HepG2 (cell line): ENCODE measurements at regions not wholly inside any gene's neighbourhood (a gene's known extent, or its start where the extent isn't known, plus 50 kb on each side); places are given as distances from the start of the nearest gene placed in this dataset.

Experiments
- ATAC-seq: fragments of 200-7000 bp; cut with Tn5 transposase; 3 replicates; pipeline ENCODE4 v1.9.1; 2020; ENCODE audit warnings: mild to moderate bottlenecking, moderate library complexity
- BruUV-seq: library from RNA; stranded (reverse); fragments of 400-500 nt; replicated peaks from 2 replicates; lab custom pipeline; 2021; lab: Mats Ljungman, UMichigan
- CTCF ChIA-PET: fragments of 300-600 bp; formaldehyde crosslinking; extraction: SDS; loops from one replicate; lab custom pipeline; 2021; ENCODE audit warnings: low total read pairs, inconsistent platforms, low intra/inter-chr PET ratio; lab: Yijun Ruan, JAX
- POLR2A ChIA-PET: fragments of 350-600 bp; sonication (Branson Sonifier 250); formaldehyde crosslinking; loops from one replicate; lab custom pipeline; 2020; ENCODE audit warnings: antibody characterized with exemption, inconsistent platforms; lab: Yijun Ruan, JAX
- DNase-seq: peaks from one replicate; pipeline ENCODE4 v3.0.0-alpha.2; 2015; ENCODE audit warnings: low spot score
- FAIRE-seq: peaks from 3 replicates; lab custom pipeline; 2011; peaks lifted over from hg19 to GRCh38; lab: Jason Lieb, UNC
- H2AFZ ChIP-seq: one replicate; pipeline ENCODE4 v1.6.1; 2011; ENCODE audit warnings: low read length, inconsistent platforms
- H3K27ac ChIP-seq: fragments of 300-600 bp; 3 replicates; pipeline ENCODE4 v1.8.0; 2011; ENCODE audit warnings: mixed run types, mild to moderate bottlenecking, mixed read lengths, low read length, inconsistent platforms; ENCODE audit not compliant: insufficient read depth; ENCODE audit errors: extremely low read length
- H3K27me3 ChIP-seq, 2 experiments: fragments of 200-600 bp in 1 of 2; 2 replicates in 1 of 2; 3 replicates in 1 of 2; pipeline versions ENCODE4 v1.6.0 to v1.8.0; 2011; ENCODE audit warnings: low read length in 2 of 2, mild to moderate bottlenecking in 2 of 2, moderate library complexity in 2 of 2, inconsistent platforms in 1 of 2; ENCODE audit not compliant: insufficient read depth in 2 of 2, control insufficient read depth in 1 of 2
- H3K36me3 ChIP-seq, 2 experiments: fragments of 200-600 bp in 1 of 2; replicated peaks in 1 of 2; 2 replicates in 1 of 2; 3 replicates in 1 of 2; pipeline versions ENCODE4 v1.5.1 to v1.8.0; 2011; ENCODE audit warnings: low read length in 2 of 2, inconsistent platforms in 1 of 2; ENCODE audit not compliant: insufficient read depth in 2 of 2, control insufficient read depth in 1 of 2
- H3K4me1 ChIP-seq: 2 replicates; pipeline ENCODE4 v1.5.1; 2012; ENCODE audit warnings: low read length, inconsistent platforms; ENCODE audit not compliant: insufficient read depth
- H3K4me2 ChIP-seq: 2 replicates; pipeline ENCODE4 v1.6.0; 2011; ENCODE audit warnings: low read depth, low read length, inconsistent platforms
- H3K4me3 ChIP-seq, 3 experiments: fragments of 200-600 bp in 1 of 3; sonication (generic), shearing (Covaris generic) in 1 of 3; replicated peaks in 1 of 3; 2 replicates each; pipeline ENCODE4 v1.5.1; 2011 to 2016; ENCODE audit warnings: low read length in 3 of 3, inconsistent platforms in 2 of 3, low read depth in 2 of 3, mild to moderate bottlenecking in 2 of 3, control low read depth in 1 of 3, mixed read lengths in 1 of 3; ENCODE audit not compliant: insufficient read depth in 1 of 3
- H3K79me2 ChIP-seq: one replicate; pipeline ENCODE4 v1.6.1; 2011; ENCODE audit warnings: low read length, inconsistent platforms; ENCODE audit not compliant: insufficient read depth
- H3K9ac ChIP-seq: 2 replicates; pipeline ENCODE4 v1.6.0; 2011; ENCODE audit warnings: mild to moderate bottlenecking, low read depth, low read length, inconsistent platforms; ENCODE audit not compliant: insufficient read depth
- H3K9me3 ChIP-seq: 2 replicates; pipeline ENCODE4 v1.5.1; 2012; ENCODE audit warnings: mild to moderate bottlenecking, low read length
- H4K20me1 ChIP-seq: 2 replicates; pipeline ENCODE4 v1.6.0; 2011; ENCODE audit warnings: inconsistent platforms, mild to moderate bottlenecking, low read length, moderate library complexity; ENCODE audit not compliant: insufficient read depth
- ATRX ChIP-seq: sonication (generic); formaldehyde crosslinking; IDR thresholded peaks from 2 replicates; pipeline ENCODE4 v1.4.0; 2020; ENCODE audit warnings: missing genetic modification reagents, borderline replicate concordance
- ETV5 ChIP-seq: IDR thresholded peaks from 2 replicates; pipeline ENCODE4 v1.6.1; 2018; ENCODE audit warnings: missing biosample characterization, missing genetic modification reagents, inconsistent platforms, borderline replicate concordance
- RXRA ChIP-seq: sonication (generic); formaldehyde crosslinking; IDR thresholded peaks from 2 replicates; pipeline ENCODE4 v1.5.1; 2020; ENCODE audit warnings: missing genetic modification reagents
- ZC3H13 ChIP-seq: sonication (generic); formaldehyde crosslinking; IDR thresholded peaks from 2 replicates; pipeline ENCODE4 v1.8.1; 2023; ENCODE audit warnings: mild to moderate bottlenecking, missing genetic modification reagents, moderate library complexity
- ZNF143 ChIP-seq: sonication (generic); formaldehyde crosslinking; IDR thresholded peaks from 2 replicates; pipeline ENCODE4 v1.4.0; 2020; ENCODE audit warnings: missing genetic modification reagents
- ZNF558 ChIP-seq: sonication (generic); formaldehyde crosslinking; IDR thresholded peaks from 2 replicates; pipeline ENCODE4 v1.9.0; 2022; ENCODE audit warnings: mild to moderate bottlenecking, missing genetic modification reagents, borderline replicate concordance
- ZSCAN29 ChIP-seq: sonication (generic); formaldehyde crosslinking; conservative IDR thresholded peaks from 2 replicates; pipeline ENCODE4 v1.4.0; 2020; ENCODE audit warnings: mild to moderate bottlenecking, missing genetic modification reagents
- WGBS: methylation state at CpG from one replicate; pipeline ENCODE4 v1.1.6; 2017; ENCODE audit warnings: low lambda C conversion rate; 5-methylcytosine and 5-hydroxymethylcytosine counted together
- in situ Hi-C: cut with HindIII; loops from 2 replicates; pipeline ENCODE4 v1.10.0; 2017; ENCODE audit warnings: low pct_unique_long_range_greater_than_20kb; ENCODE audit not compliant: extremely low pct_ligation_motif_present
- intact Hi-C: fragments of 100-400 bp; cut with micrococcal nuclease; formaldehyde crosslinking; loops from one replicate; pipeline ENCODE4 v1.10.0; 2022; ENCODE audit not compliant: unreplicated experiment
- TF ChIP-seq, protein P1 (sequence below): sonication (generic); formaldehyde crosslinking; IDR thresholded peaks from 2 replicates; pipeline ENCODE4 v1.4.0; 2020; ENCODE audit warnings: missing genetic modification reagents
- TF ChIP-seq, protein P2 (sequence below), 2 experiments: sonication (generic) in 1 of 2; formaldehyde crosslinking in 1 of 2; IDR thresholded peaks; 2 replicates each; pipeline versions ENCODE4 v1.6.1 to v1.9.0; 2014 to 2022; ENCODE audit warnings: antibody characterized with exemption in 1 of 2, borderline replicate concordance in 1 of 2, inconsistent platforms in 1 of 2, low read depth in 1 of 2, missing genetic modification reagents in 1 of 2
- TF ChIP-seq, protein P3 (sequence below): sonication (generic); formaldehyde crosslinking; IDR thresholded peaks from 2 replicates; pipeline ENCODE4 v1.4.0; 2020; ENCODE audit warnings: missing genetic modification reagents
- TF ChIP-seq, protein P4 (sequence below): IDR thresholded peaks from 2 replicates; pipeline ENCODE4 v1.6.1; 2016; ENCODE audit warnings: missing compliant biosample characterization, missing genetic modification reagents, borderline replicate concordance
- TF ChIP-seq, protein P5 (sequence below): IDR thresholded peaks from 2 replicates; pipeline ENCODE4 v1.6.1; 2016; ENCODE audit warnings: missing biosample characterization, missing genetic modification reagents, low read depth

DNA sequence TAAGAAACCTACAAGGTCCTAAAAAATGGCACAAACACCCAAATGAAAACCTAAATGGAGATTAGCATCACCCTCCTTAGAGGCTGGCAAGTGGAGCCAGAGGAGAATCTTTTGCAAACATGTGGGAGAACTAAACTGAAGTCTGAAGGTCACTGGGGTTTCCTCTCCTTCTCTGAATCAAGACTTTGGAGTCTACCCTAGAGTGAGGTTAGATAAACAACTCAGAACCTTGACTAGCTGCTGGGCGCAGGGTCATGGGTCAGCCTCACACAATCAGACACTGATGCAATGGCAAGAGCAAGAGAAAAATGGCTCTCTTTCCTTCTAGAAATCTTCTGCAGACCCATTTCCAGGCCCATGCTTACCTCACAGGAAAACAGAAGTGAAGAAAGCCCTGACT lies 165.8 kb downstream of the KCTD12 start:
- Histone ChIP-seq H3K9ac (no peak overlapping the region), H3K4me2 (no peak overlapping the region), H2AFZ (no peak overlapping the region), H3K79me2 (no peaks in the 10 kb centered on the region), H3K9me3 (no peaks in the 10 kb centered on the region), H3K27me3 (no peaks in the 10 kb centered on the region), H3K27ac (no peak overlapping the region), H3K36me3 (no peaks in the 10 kb centered on the region), H3K4me1 (no peaks in the 10 kb centered on the region), H4K20me1 (no peaks in the 10 kb centered on the region), H3K4me3 (no peak overlapping the region)
- intact Hi-C loops = no loop called here
- no peak for FAIRE-seq
- ChIA-PET CTCF (no interaction called here), POLR2A (no interaction called here)
- in situ Hi-C loops = no loop called here
- no TSS peak for BruUV-seq
- DNase-seq = no peak
- WGBS = no CpG with 5 or more reads among the region's 1 CpG
- ATAC-seq = no peak
- TF ChIP-seq ZSCAN29 (CRISPR knock-in tag) (no peak), RXRA (CRISPR knock-in tag) (no peak), ETV5 (CRISPR knock-in tag) (no peak), ZC3H13 (CRISPR knock-in tag) (no peak), ZNF143 (CRISPR knock-in tag) (no peak), ZNF558 (CRISPR knock-in tag) (no peak), ATRX (CRISPR knock-in tag) (no peak)
- TF ChIP-seq, protein P1, sequence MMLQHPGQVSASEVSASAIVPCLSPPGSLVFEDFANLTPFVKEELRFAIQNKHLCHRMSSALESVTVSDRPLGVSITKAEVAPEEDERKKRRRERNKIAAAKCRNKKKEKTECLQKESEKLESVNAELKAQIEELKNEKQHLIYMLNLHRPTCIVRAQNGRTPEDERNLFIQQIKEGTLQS (CRISPR knock-in tag) = no peak
- TF ChIP-seq, protein P2, sequence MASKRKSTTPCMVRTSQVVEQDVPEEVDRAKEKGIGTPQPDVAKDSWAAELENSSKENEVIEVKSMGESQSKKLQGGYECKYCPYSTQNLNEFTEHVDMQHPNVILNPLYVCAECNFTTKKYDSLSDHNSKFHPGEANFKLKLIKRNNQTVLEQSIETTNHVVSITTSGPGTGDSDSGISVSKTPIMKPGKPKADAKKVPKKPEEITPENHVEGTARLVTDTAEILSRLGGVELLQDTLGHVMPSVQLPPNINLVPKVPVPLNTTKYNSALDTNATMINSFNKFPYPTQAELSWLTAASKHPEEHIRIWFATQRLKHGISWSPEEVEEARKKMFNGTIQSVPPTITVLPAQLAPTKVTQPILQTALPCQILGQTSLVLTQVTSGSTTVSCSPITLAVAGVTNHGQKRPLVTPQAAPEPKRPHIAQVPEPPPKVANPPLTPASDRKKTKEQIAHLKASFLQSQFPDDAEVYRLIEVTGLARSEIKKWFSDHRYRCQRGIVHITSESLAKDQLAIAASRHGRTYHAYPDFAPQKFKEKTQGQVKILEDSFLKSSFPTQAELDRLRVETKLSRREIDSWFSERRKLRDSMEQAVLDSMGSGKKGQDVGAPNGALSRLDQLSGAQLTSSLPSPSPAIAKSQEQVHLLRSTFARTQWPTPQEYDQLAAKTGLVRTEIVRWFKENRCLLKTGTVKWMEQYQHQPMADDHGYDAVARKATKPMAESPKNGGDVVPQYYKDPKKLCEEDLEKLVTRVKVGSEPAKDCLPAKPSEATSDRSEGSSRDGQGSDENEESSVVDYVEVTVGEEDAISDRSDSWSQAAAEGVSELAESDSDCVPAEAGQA (IDR thresholded peaks at IDR 0.05; ENCODE audit: low read depth) = no peak
- TF ChIP-seq, protein P2 (CRISPR knock-in tag; IDR thresholded peaks at IDR 0.05; ENCODE audit: borderline replicate concordance) = no peak
- TF ChIP-seq, protein P3, sequence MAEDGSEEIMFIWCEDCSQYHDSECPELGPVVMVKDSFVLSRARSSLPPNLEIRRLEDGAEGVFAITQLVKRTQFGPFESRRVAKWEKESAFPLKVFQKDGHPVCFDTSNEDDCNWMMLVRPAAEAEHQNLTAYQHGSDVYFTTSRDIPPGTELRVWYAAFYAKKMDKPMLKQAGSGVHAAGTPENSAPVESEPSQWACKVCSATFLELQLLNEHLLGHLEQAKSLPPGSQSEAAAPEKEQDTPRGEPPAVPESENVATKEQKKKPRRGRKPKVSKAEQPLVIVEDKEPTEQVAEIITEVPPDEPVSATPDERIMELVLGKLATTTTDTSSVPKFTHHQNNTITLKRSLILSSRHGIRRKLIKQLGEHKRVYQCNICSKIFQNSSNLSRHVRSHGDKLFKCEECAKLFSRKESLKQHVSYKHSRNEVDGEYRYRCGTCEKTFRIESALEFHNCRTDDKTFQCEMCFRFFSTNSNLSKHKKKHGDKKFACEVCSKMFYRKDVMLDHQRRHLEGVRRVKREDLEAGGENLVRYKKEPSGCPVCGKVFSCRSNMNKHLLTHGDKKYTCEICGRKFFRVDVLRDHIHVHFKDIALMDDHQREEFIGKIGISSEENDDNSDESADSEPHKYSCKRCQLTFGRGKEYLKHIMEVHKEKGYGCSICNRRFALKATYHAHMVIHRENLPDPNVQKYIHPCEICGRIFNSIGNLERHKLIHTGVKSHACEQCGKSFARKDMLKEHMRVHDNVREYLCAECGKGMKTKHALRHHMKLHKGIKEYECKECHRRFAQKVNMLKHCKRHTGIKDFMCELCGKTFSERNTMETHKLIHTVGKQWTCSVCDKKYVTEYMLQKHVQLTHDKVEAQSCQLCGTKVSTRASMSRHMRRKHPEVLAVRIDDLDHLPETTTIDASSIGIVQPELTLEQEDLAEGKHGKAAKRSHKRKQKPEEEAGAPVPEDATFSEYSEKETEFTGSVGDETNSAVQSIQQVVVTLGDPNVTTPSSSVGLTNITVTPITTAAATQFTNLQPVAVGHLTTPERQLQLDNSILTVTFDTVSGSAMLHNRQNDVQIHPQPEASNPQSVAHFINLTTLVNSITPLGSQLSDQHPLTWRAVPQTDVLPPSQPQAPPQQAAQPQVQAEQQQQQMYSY = no peak
- TF ChIP-seq, protein P4, sequence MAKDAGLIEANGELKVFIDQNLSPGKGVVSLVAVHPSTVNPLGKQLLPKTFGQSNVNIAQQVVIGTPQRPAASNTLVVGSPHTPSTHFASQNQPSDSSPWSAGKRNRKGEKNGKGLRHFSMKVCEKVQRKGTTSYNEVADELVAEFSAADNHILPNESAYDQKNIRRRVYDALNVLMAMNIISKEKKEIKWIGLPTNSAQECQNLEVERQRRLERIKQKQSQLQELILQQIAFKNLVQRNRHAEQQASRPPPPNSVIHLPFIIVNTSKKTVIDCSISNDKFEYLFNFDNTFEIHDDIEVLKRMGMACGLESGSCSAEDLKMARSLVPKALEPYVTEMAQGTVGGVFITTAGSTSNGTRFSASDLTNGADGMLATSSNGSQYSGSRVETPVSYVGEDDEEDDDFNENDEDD (CRISPR knock-in tag) = no peak
- TF ChIP-seq, protein P5, sequence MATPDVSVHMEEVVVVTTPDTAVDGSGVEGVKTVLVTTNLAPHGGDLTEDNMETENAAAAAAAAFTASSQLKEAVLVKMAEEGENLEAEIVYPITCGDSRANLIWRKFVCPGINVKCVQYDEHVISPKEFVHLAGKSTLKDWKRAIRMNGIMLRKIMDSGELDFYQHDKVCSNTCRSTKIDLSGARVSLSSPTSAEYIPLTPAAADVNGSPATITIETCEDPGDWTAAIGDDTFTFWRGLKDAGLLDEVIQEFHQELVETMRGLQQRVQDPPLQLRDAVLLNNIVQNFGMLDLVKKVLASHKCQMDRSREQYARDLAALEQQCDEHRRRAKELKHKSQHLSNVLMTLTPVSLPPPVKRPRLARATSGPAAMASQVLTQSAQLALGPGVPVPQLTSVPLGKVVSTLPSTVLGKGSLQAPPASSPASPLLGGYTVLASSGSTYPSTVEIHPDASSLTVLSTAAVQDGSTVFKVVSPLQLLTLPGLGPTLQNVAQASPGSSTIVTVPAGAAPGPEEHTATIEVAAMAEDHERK (CRISPR knock-in tag) = no peak
